Adrenal gland (tissue), 9 donors: ENCODE measurements at regions not wholly inside any gene's neighbourhood (a gene's known extent, or its start where the extent isn't known, plus 50 kb on each side); places are given as distances from the start of the nearest gene placed in this dataset.

Experiments used
- DNase-seq, 7 donors: peaks; one replicate each; pipeline ENCODE4 v3.0.0-alpha.2; 2019 to 2020
- H3K27ac ChIP-seq, 5 donors: fragments of 200-600 bp; sonication (generic) in 4 of 5; 1 replicate in 3 of 5; 2 replicates in 2 of 5; pipeline versions ENCODE4 v1.5.1 to v1.8.0; 2016 to 2020; ENCODE audit warnings: mild to moderate bottlenecking in 1 of 5
- H3K27me3 ChIP-seq: fragments of 200-600 bp; 2 replicates; pipeline ENCODE4 v1.8.0; 2021
- H3K36me3 ChIP-seq, 2 donors: fragments of 200-600 bp; replicated peaks in 1 of 2; 1 replicate in 1 of 2; 2 replicates in 1 of 2; pipeline versions ENCODE4 v1.5.1 to v1.8.0; 2018 to 2022
- H3K4me1 ChIP-seq, 2 donors: fragments of 200-600 bp; replicated peaks in 1 of 2; 1 replicate in 1 of 2; 2 replicates in 1 of 2; pipeline versions ENCODE4 v1.5.1 to v1.8.0; 2018 to 2021
- H3K4me3 ChIP-seq, 4 donors: fragments of 200-600 bp; sonication (generic) in 3 of 4; one replicate each; pipeline ENCODE4 v1.5.1; 2016 to 2018
- H3K9me3 ChIP-seq, 3 donors: fragments of 200-600 bp; sonication (generic) in 1 of 3; replicated peaks in 1 of 3; 1 replicate in 2 of 3; 2 replicates in 1 of 3; pipeline versions ENCODE4 v1.5.1 to v1.8.0; 2016 to 2021
- CTCF ChIP-seq, 6 experiments: fragments of 450-650 bp in 4 of 6; fragments of 200-600 bp in 2 of 6; sonication (generic) in 1 of 6; IDR thresholded peaks; 1 replicate in 5 of 6; 2 replicates in 1 of 6; pipeline versions ENCODE4 v1.5.1 to v1.8.0; 2016 to 2021; ENCODE audit warnings: antibody characterized with exemption in 6 of 6, mild to moderate bottlenecking in 2 of 6, moderate library complexity in 1 of 6
- POLR2A ChIP-seq, 2 donors: fragments of 450-650 bp; IDR thresholded peaks; one replicate each; pipeline ENCODE4 v1.6.1; 2017; ENCODE audit warnings: antibody characterized with exemption in 2 of 2, mild to moderate bottlenecking in 2 of 2, moderate library complexity in 1 of 2
- WGBS, 4 donors: extraction: QIAGEN DNeasy Blood & Tissue Kit in 2 of 4; methylation state at CpG; one replicate each; pipeline versions ENCODE4 v1.1.5 to v1.1.7; 2013 to 2017; 5-methylcytosine and 5-hydroxymethylcytosine counted together
- intact Hi-C, 2 donors: fragments of 100-400 bp; cut with DNase I; formaldehyde crosslinking; loops; one replicate each; pipeline versions ENCODE4 v1.14.1 to v1.15.0; 2022 to 2023
- donor health status: healthy with polysubstance abuse.
- donor health status: Bipolar disorder and iron deficiency.
- donor health status: DM: yes; HTN: yes; CAD: no.
- donor health status: DM: no; HTN: no; CAD: no.
- donor health status: DM: no; HTN: no; CAD: no.

- H3K27me3 ChIP-seq, result no peaks in the 10 kb centered on the region
- H3K36me3 ChIP-seq, result no peaks in the 10 kb centered on the region
- H3K9me3 ChIP-seq, result no peaks in the 10 kb centered on the region
- no peak overlapping the region for H3K4me3 ChIP-seq
- no peak overlapping the region for H3K27ac ChIP-seq
- no peak for TF ChIP-seq POLR2A (IDR thresholded peaks at IDR 0.05)
- TF ChIP-seq CTCF (IDR thresholded peaks at IDR 0.05), result no peak
- intact Hi-C loops, result no loop called here
- no peaks in the 10 kb centered on the region for H3K4me1 ChIP-seq
- DNase-seq, result no peak
These were observed 109.9 kb upstream of the SYNPR start for GRCh38 chr3:63168179-63168578.

- intact Hi-C loops, result no loop called here
- no peaks in the 10 kb centered on the region for H3K36me3 ChIP-seq
- WGBS, 4 donors, result 61 to 66% (median 63%) methylated on average over 4 of the region's 4 CpGs
- no peaks in the 10 kb centered on the region for H3K9me3 ChIP-seq
- no peak for DNase-seq
- H3K4me3 ChIP-seq, result no peak overlapping the region
- H3K27ac ChIP-seq, result no peak overlapping the region
- TF ChIP-seq POLR2A (IDR thresholded peaks at IDR 0.05), result no peak
- TF ChIP-seq CTCF (IDR thresholded peaks at IDR 0.05), result no peak
- no peaks in the 10 kb centered on the region for H3K4me1 ChIP-seq
- no peaks in the 10 kb centered on the region for H3K27me3 ChIP-seq
These were observed 98.1 kb upstream of the SYNPR start for GRCh38 chr3:63179862-63180522.

- no peak for DNase-seq
- no peak overlapping the region for H3K4me3 ChIP-seq
- no peaks in the 10 kb centered on the region for H3K27me3 ChIP-seq
- H3K27ac ChIP-seq, result no peak overlapping the region
- H3K36me3 ChIP-seq, result no peaks in the 10 kb centered on the region
- intact Hi-C loops, result loop anchor here in 1 of 2 donors (10.0 kb wide), 2 partner anchors 527 to 567 kb away; no protein-coding TSS in a partner anchor
- no peaks in the 10 kb centered on the region for H3K4me1 ChIP-seq
- 57 to 76% (median 68%) methylated on average over 3 of the region's 3 CpGs for WGBS, 4 donors
- TF ChIP-seq POLR2A (IDR thresholded peaks at IDR 0.05), result no peak
- no peak for TF ChIP-seq CTCF (IDR thresholded peaks at IDR 0.05)
- H3K9me3 ChIP-seq, result no peaks in the 10 kb centered on the region
These were observed 85.9 kb upstream of the SYNPR start for GRCh38 chr3:63192248-63192647.

- H3K4me3 ChIP-seq, result no peak overlapping the region
- TF ChIP-seq CTCF (IDR thresholded peaks at IDR 0.05) (peak in 5 of 6 experiments; percentile 11 to 53 (median 49)), POLR2A (IDR thresholded peaks at IDR 0.05) (no peak)
- H3K36me3 ChIP-seq, result no peaks in the 10 kb centered on the region
- no peak for DNase-seq
- H3K27me3 ChIP-seq, result no peaks in the 10 kb centered on the region
- intact Hi-C loops, result loop anchor here in 1 of 2 donors (10.0 kb wide), 2 partner anchors 529 to 569 kb away; no protein-coding TSS in a partner anchor
- no peak overlapping the region for H3K27ac ChIP-seq
- WGBS, 4 donors, result 2 to 8% (median 4%) methylated on average over 3 of the region's 3 CpGs
- no peaks in the 10 kb centered on the region for H3K9me3 ChIP-seq
- no peaks in the 10 kb centered on the region for H3K4me1 ChIP-seq
These were observed 84.5 kb upstream of the SYNPR start for GRCh38 chr3:63193647-63194046.
